Activated naive CD8-positive, alpha-beta T cell treated with anti-CD3 and anti-CD28 coated beads, Interleukin-2, amount 10 ng/mL, durations not matched to agents 7 days and 5 days (primary cell): ENCODE measurements at regions not wholly inside any gene's neighbourhood (a gene's known extent, or its start where the extent isn't known, plus 50 kb on each side); places are given as distances from the start of the nearest gene placed in this dataset.

Source experiments
- ATAC-seq: fragments of 150-1000 bp; cut with Tn5 transposase; one replicate; pipeline ENCODE4 v1.10.0; 2021; ENCODE audit warnings: low read depth, moderate library complexity
- POLR2A ChIA-PET: fragments of 350-600 bp; sonication (Branson Sonifier 250); formaldehyde crosslinking; loops from one replicate; lab custom pipeline; 2021; ENCODE audit warnings: antibody characterized with exemption; lab: Charles Lee
- DNase-seq: peaks from one replicate; pipeline ENCODE4 v3.0.0; 2021
- H3K27ac Mint-ChIP-seq: one replicate; pipeline ENCODE4 v1.8.0; 2022; ENCODE audit warnings: mild to moderate bottlenecking, mixed read lengths
- H3K27me3 Mint-ChIP-seq: one replicate; pipeline ENCODE4 v1.8.0; 2022; ENCODE audit warnings: mild to moderate bottlenecking, moderate library complexity, mixed read lengths
- H3K36me3 Mint-ChIP-seq: one replicate; pipeline ENCODE4 v1.8.0; 2021; ENCODE audit warnings: mild to moderate bottlenecking, mixed read lengths
- H3K4me1 Mint-ChIP-seq: one replicate; pipeline ENCODE4 v1.8.0; 2021; ENCODE audit warnings: mixed read lengths
- H3K4me3 Mint-ChIP-seq: one replicate; pipeline ENCODE4 v1.8.0; 2022; ENCODE audit warnings: mild to moderate bottlenecking, moderate library complexity, mixed read lengths
- H3K9me3 Mint-ChIP-seq: one replicate; pipeline ENCODE4 v1.8.0; 2021; ENCODE audit warnings: mixed read lengths

GRCh38 chr12:124641591-124641990 is 74.2 kb upstream of the NCOR2 start:
- Mint-ChIP-seq H3K36me3 (no peaks in the 10 kb centered on the region), H3K4me1 (peaks cover 9% of the 10 kb centered on the region), H3K9me3 (peaks cover 2% of the 10 kb centered on the region), H3K27me3 (peaks cover 17% of the 10 kb centered on the region), H3K27ac (no peak overlapping the region), H3K4me3 (no peak overlapping the region)
- DNase-seq, result no peak
- POLR2A ChIA-PET, result no interaction called here
- ATAC-seq, result no peak

- peaks cover 13% of the 10 kb centered on the region for H3K27me3 Mint-ChIP-seq
- ATAC-seq, result no peak
- H3K4me3 Mint-ChIP-seq, result no peak overlapping the region
- H3K36me3 Mint-ChIP-seq, result no peaks in the 10 kb centered on the region
- POLR2A ChIA-PET, result interaction anchor here (0.6 kb wide), 1 partner anchor 376 kb away, joined by 3 read pairs; no protein-coding TSS in a partner anchor
- no peak for DNase-seq
- peaks cover 2% of the 10 kb centered on the region for H3K9me3 Mint-ChIP-seq
- no peak overlapping the region for H3K27ac Mint-ChIP-seq
- H3K4me1 Mint-ChIP-seq, result peaks cover 5% of the 10 kb centered on the region
These were observed 72.6 kb upstream of the NCOR2 start for GRCh38 chr12:124640056-124640455.

GRCh38 chr12:124639122-124639806 is 71.9 kb upstream of the NCOR2 start:
- H3K4me3 Mint-ChIP-seq, result no peak overlapping the region
- POLR2A ChIA-PET, result no interaction called here

GRCh38 chr12:124637581-124637981 is 70.2 kb upstream of the NCOR2 start:
- no peak for ATAC-seq
- no peaks in the 10 kb centered on the region for H3K36me3 Mint-ChIP-seq
- no peak for DNase-seq
- H3K27ac Mint-ChIP-seq, result no peak overlapping the region
- H3K9me3 Mint-ChIP-seq, result peaks cover 2% of the 10 kb centered on the region
- H3K4me3 Mint-ChIP-seq, result no peak overlapping the region
- POLR2A ChIA-PET, result no interaction called here
- H3K27me3 Mint-ChIP-seq, result peaks cover 10% of the 10 kb centered on the region
- H3K4me1 Mint-ChIP-seq, result peaks cover 5% of the 10 kb centered on the region

More at GRCh38 chr12:124639122-124639806, 71.9 kb upstream of the NCOR2 start:
- H3K27me3 Mint-ChIP-seq, result peaks cover 12% of the 10 kb centered on the region
- peaks cover 5% of the 10 kb centered on the region for H3K4me1 Mint-ChIP-seq
- no peak overlapping the region for H3K27ac Mint-ChIP-seq
- H3K9me3 Mint-ChIP-seq, result peaks cover 2% of the 10 kb centered on the region
- no peaks in the 10 kb centered on the region for H3K36me3 Mint-ChIP-seq
- ATAC-seq (no peak), DNase-seq (no peak)

- DNase-seq, result no peak
- Mint-ChIP-seq H3K36me3 (no peaks in the 10 kb centered on the region), H3K27me3 (peaks cover 10% of the 10 kb centered on the region), H3K4me3 (no peak overlapping the region), H3K9me3 (peaks cover 2% of the 10 kb centered on the region), H3K27ac (no peak overlapping the region), H3K4me1 (peaks cover 5% of the 10 kb centered on the region)
- ATAC-seq, result no peak
- POLR2A ChIA-PET, result no interaction called here
These were observed 69.8 kb upstream of the NCOR2 start for GRCh38 chr12:124637163-124637562.

- H3K27me3 Mint-ChIP-seq, result peaks cover 11% of the 10 kb centered on the region
- H3K4me1 Mint-ChIP-seq, result peaks cover 5% of the 10 kb centered on the region
- H3K27ac Mint-ChIP-seq, result no peak overlapping the region
- no peak overlapping the region for H3K4me3 Mint-ChIP-seq
- H3K36me3 Mint-ChIP-seq, result no peaks in the 10 kb centered on the region
- ATAC-seq, result no peak
- POLR2A ChIA-PET, result no interaction called here
- peaks cover 2% of the 10 kb centered on the region for H3K9me3 Mint-ChIP-seq
- no peak for DNase-seq
These were observed 68.9 kb upstream of the NCOR2 start for GRCh38 chr12:124636138-124636978.

- H3K9me3 Mint-ChIP-seq, result no peaks in the 10 kb centered on the region
- H3K27ac Mint-ChIP-seq, result no peak overlapping the region
- ATAC-seq (no peak), DNase-seq (no peak)
- no peak overlapping the region for H3K4me3 Mint-ChIP-seq
- H3K27me3 Mint-ChIP-seq, result peaks cover 10% of the 10 kb centered on the region
- POLR2A ChIA-PET, result no interaction called here
- no peaks in the 10 kb centered on the region for H3K36me3 Mint-ChIP-seq
- peaks cover 5% of the 10 kb centered on the region for H3K4me1 Mint-ChIP-seq
These were observed 67.9 kb upstream of the NCOR2 start for GRCh38 chr12:124635316-124635715.

- ATAC-seq (no peak), DNase-seq (no peak)
- H3K4me3 Mint-ChIP-seq, result no peak overlapping the region
- H3K27ac Mint-ChIP-seq, result no peak overlapping the region
- H3K36me3 Mint-ChIP-seq, result no peaks in the 10 kb centered on the region
- H3K27me3 Mint-ChIP-seq, result peaks cover 4% of the 10 kb centered on the region
- POLR2A ChIA-PET, result no interaction called here
- no peaks in the 10 kb centered on the region for H3K9me3 Mint-ChIP-seq
- H3K4me1 Mint-ChIP-seq, result peaks cover 5% of the 10 kb centered on the region
These were observed 66.3 kb upstream of the NCOR2 start for GRCh38 chr12:124633365-124634362.

- H3K27ac Mint-ChIP-seq, result no peak overlapping the region
- POLR2A ChIA-PET, result interaction anchor here (0.5 kb wide), 1 partner anchor 346 kb away, joined by 3 read pairs; no protein-coding TSS in a partner anchor
- H3K4me3 Mint-ChIP-seq, result no peak overlapping the region
These were observed 65.1 kb upstream of the NCOR2 start for GRCh38 chr12:124632519-124632984.

GRCh38 chr12:124631681-124632256 is 64.4 kb upstream of the NCOR2 start:
- DNase-seq (no peak), ATAC-seq (no peak)
- Mint-ChIP-seq H3K4me3 (no peak overlapping the region), H3K4me1 (peaks cover 5% of the 10 kb centered on the region), H3K27ac (no peak overlapping the region), H3K9me3 (no peaks in the 10 kb centered on the region), H3K27me3 (peaks cover 4% of the 10 kb centered on the region), H3K36me3 (no peaks in the 10 kb centered on the region)
- POLR2A ChIA-PET, result interaction anchor here (0.5 kb wide), 1 partner anchor 347 kb away, joined by 3 read pairs; no protein-coding TSS in a partner anchor

More at GRCh38 chr12:124632519-124632984, 65.1 kb upstream of the NCOR2 start:
- Mint-ChIP-seq H3K27me3 (peaks cover 4% of the 10 kb centered on the region), H3K9me3 (no peaks in the 10 kb centered on the region), H3K36me3 (no peaks in the 10 kb centered on the region), H3K4me1 (peaks cover 5% of the 10 kb centered on the region)
- no peak for ATAC-seq
- DNase-seq, result no peak

GRCh38 chr12:124630791-124631313 is 63.4 kb upstream of the NCOR2 start:
- Mint-ChIP-seq H3K36me3 (no peaks in the 10 kb centered on the region), H3K9me3 (no peaks in the 10 kb centered on the region), H3K4me3 (no peak overlapping the region), H3K27me3 (peaks cover 4% of the 10 kb centered on the region), H3K27ac (no peak overlapping the region), H3K4me1 (no peaks in the 10 kb centered on the region)
- DNase-seq, result no peak
- ATAC-seq, result no peak
- POLR2A ChIA-PET, result no interaction called here

GRCh38 chr12:124629789-124630480 is 62.5 kb upstream of the NCOR2 start:
- peaks cover 4% of the 10 kb centered on the region for H3K27me3 Mint-ChIP-seq

More at GRCh38 chr12:124629789-124630480, 62.5 kb upstream of the NCOR2 start:
- Mint-ChIP-seq H3K4me3 (no peak overlapping the region), H3K9me3 (no peaks in the 10 kb centered on the region), H3K36me3 (no peaks in the 10 kb centered on the region), H3K27ac (no peak overlapping the region), H3K4me1 (no peaks in the 10 kb centered on the region)
- ATAC-seq (no peak), DNase-seq (no peak)
- POLR2A ChIA-PET, result no interaction called here
